GM18858 (cell line): ENCODE measurements at regions not wholly inside any gene's neighbourhood (a gene's known extent, or its start where the extent isn't known, plus 50 kb on each side); places are given as distances from the start of the nearest gene placed in this dataset.
"Not testable (repeated sequence)": the region's sequence is repeated elsewhere in the genome, so short reads cannot be mapped to it uniquely, and the experiment has no call there.

Source experiments
- ATAC-seq: cut with Tn5 transposase; IDR thresholded peaks from one replicate; pipeline ENCODE4 v1.9.1; 2021; ENCODE audit not compliant: unreplicated experiment

DNA sequence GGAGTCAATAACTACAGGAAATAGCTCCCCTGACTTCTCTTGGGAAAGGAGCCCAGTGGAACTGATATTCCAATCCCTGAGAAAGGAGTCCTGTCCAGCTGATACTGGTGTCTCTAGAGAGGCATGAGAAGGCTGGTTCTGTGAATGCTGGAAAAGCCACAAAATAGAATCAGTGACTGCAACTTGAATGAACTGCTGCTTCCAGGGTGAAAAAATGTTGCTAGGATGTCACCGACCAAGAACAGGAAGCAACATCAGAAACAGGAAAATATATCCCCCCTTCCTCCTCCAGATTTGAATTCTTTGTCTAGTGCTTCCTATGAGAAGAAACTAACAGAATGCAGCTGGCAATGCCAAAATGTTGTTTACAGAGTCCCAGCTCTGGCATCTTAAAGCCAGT is 269.3 kb upstream of the LYPLAL1 start:
- ATAC-seq: no peak

DNA sequence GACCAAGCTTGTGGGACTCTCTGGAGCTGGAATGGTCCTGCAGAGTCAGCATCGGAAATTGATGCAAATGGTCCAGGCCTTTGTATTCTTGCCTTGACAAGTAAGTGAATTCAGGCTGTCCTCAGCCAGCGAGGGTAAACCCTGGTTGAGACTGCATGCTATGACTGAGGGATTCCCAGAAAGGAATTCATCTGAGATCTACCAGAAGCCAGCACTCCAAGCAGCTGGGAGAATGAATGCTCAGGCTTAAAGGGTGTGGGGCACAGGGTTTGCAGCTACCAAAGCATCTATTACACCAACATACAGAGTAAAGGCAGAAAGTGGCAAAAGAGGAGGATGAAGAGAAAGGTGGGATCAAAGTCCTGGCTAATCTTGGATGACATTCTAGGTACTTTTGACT is 257.0 kb upstream of the LYPLAL1 start:
- ATAC-seq: no peak

- no peak for ATAC-seq
These were observed 256.0 kb upstream of the LYPLAL1 start for GRCh38 chr1:218917656-218918055.

GRCh38 chr1:218925777-218926176 is 247.9 kb upstream of the LYPLAL1 start:
- ATAC-seq: no peak

- ATAC-seq: no peak
These were observed 247.0 kb upstream of the LYPLAL1 start for GRCh38 chr1:218926631-218927030.

DNA sequence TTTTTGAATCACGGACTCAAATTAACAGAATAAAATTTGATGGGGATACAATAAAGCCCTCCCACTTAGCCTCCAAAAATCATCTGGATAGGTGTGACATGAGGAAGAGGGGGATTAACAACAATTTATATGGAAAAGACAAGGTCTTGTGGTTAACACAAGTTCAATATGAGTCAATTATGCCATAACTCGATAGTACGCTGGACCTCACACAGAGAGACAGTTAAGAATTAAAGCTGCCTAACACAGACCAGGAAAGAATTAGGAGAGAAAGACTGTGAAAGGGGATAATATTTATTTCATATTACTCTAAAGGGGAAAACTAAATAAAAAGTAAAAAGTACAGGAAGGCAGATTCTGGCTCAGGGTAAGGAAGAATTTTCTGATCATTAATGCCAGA is 243.7 kb upstream of the LYPLAL1 start:
- no peak for ATAC-seq

- ATAC-seq: no peak
These were observed 243.0 kb upstream of the LYPLAL1 start for GRCh38 chr1:218930472-218931241.

DNA sequence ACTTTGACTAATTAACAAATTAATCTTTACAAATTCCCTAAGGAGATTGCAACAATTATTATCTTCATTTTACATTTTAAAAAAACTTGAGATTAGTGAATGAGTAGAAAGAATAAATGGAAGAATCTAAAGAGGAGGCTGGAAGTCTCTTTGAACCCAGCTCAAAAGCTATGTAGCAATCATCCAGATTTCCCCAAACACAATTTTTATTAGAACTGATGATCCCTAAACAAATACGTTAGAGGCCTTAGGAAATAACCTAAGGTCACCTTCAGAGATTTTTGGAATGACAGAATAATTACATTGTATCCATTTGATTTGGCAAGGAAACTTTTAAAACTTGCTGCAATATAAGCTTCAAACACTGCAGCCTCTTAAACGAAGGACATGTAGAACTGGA is 242.4 kb upstream of the LYPLAL1 start:
- no peak for ATAC-seq

- ATAC-seq: no peak
These were observed 240.2 kb upstream of the LYPLAL1 start for GRCh38 chr1:218933513-218933912.

- not testable (repeated sequence) for ATAC-seq
These were observed 238.3 kb upstream of the LYPLAL1 start for GRCh38 chr1:218935408-218935807.

GRCh38 chr1:218938259-218938658 is 235.4 kb upstream of the LYPLAL1 start:
- ATAC-seq: no peak

GRCh38 chr1:218939095-218939494 is 234.6 kb upstream of the LYPLAL1 start:
- ATAC-seq: no peak

- ATAC-seq: no peak
These were observed 231.2 kb upstream of the LYPLAL1 start for GRCh38 chr1:218942431-218942830.

GRCh38 chr1:218943371-218943770 is 230.3 kb upstream of the LYPLAL1 start:
- no peak for ATAC-seq

- ATAC-seq: no peak
These were observed 228.6 kb upstream of the LYPLAL1 start for GRCh38 chr1:218945050-218945449.

DNA sequence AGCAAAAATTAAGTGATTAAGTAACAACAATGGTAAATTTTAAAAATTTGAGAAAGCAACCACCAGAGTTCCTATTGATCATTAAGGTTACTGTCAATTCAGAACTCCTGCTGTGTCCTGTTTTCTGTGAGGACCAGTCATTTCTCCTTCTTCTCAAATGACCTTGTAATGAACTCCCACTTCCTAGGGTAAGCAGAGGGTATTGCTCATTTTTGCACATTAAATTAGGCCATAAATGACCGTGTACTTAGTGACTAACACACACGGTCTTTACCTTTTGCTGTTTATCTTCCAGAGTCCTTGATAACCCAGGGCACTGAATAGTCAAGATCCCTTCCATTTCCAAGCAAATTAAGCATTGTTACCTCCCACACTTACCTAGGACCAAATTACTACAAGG is 227.5 kb upstream of the LYPLAL1 start:
- no peak for ATAC-seq

- ATAC-seq: no peak
These were observed 225.2 kb upstream of the LYPLAL1 start for GRCh38 chr1:218948446-218948845.

GRCh38 chr1:218953386-218953785 is 220.3 kb upstream of the LYPLAL1 start:
- ATAC-seq: no peak

DNA sequence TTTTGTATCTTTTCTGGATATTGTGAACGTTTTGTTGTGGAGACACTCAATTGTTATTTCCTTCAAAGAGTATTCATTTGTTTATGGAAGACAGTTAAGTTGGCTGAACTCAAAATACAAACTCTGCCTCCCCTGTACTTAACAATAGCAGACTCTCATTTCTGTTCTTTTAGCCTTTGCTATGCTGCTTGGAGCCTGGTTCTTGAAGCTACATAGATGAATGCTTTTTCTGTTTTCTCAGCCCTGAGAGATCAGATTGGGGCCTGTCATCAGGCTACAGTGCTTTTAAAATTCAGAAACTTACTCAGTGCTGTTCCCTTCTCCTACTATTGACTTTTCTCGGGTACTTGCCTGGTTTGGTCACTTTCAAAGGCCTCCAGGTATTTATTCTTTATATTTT is 215.7 kb upstream of the LYPLAL1 start:
- no peak for ATAC-seq

- ATAC-seq: no peak
These were observed 213.9 kb upstream of the LYPLAL1 start for GRCh38 chr1:218959784-218960183.

GRCh38 chr1:218964471-218965185 is 209.1 kb upstream of the LYPLAL1 start:
- ATAC-seq: no peak

DNA sequence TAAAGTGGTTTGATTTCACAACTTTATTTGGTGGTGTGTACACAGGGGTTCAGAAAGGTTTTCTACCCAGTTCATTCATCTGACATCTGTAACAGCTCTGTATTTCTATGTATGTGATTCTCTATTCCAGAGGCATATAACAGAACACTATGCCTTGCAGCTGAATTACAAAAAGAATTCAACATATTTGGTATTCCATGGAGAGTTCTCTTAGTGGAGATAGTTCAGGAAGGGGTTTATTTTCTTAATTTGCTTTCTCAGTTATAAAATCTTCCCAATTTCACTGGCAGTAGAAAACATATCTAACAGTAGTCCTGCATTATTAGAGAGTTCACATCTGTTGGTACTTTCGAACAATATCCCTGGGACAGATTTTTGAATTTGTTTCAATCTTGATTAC is 207.9 kb upstream of the LYPLAL1 start:
- no peak for ATAC-seq

DNA sequence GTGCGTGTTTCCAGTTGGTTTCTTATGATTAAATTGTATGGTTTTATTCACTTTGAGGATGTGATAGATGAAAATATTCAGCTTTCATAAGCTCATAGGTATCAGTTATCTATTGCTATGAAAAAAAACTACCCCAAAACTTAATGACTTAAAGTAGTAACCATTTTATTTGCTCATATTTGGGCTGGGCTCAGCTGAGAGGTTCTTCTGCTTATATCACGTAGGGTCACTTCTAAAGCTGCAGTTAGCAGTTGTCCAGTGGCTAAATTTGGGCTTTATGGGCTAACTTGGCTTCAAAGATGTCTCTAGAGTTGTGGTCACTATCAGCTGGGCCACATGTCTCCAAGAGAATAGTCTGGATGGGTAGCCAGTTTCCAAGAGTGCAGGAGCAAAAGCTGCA is 206.4 kb upstream of the LYPLAL1 start:
- ATAC-seq: no peak
